H4 (cell line): ENCODE measurements at regions not wholly inside any gene's neighbourhood (a gene's known extent, or its start where the extent isn't known, plus 50 kb on each side); places are given as distances from the start of the nearest gene placed in this dataset.

Experiments used
- DNase-seq: peaks from one replicate; pipeline ENCODE4 v3.0.0-alpha.2; 2015; ENCODE audit warnings: low spot score

- DNase-seq = no peak
These were observed 67.6 kb upstream of the CTSC start for GRCh38 chr11:88404932-88405710.

DNA sequence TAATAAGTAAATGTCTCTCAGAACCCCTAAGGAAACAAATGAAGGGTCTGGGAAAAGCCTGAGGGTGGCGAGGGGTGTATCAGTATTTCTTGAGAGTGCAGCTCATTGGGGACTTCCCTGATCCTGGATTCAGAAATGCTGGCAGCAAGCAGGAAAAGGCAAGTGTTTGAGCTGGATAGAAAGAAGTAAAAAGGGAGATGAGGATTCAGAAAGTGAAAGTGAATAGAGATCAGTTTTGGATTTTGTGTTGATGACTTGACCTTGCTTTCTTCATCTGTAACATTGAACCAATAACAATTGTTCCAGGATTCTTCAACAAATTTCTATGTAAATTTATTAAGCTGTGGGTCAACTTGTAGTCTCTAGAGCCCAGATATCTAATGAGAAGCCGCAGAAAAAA is 66.9 kb upstream of the CTSC start:
- no peak for DNase-seq

- no peak for DNase-seq
These were observed 65.2 kb upstream of the CTSC start for GRCh38 chr11:88402784-88403183.

- peak; percentile 87 for DNase-seq
These were observed 64.7 kb upstream of the CTSC start for GRCh38 chr11:88402192-88402715.

- no peak for DNase-seq
These were observed 61.4 kb upstream of the CTSC start for GRCh38 chr11:88398791-88399570.

DNA sequence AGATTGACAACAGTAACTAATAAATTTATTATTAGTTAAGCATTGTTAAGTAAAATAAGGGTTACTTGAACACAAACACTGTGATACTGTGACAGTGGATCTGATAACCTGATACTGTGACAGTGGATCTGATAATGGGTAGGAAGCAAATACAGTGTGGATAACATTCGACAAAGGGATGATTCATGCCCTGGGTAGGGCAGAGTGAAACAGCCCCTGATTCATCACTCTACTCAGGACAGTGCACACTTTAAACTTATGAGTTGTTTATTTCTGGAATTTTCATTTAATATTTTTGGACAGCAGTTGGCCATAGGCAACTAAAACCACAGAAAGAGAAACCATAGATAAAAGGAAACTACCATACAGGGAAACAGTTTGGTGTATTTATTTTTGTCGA is 60.8 kb upstream of the CTSC start:
- no peak for DNase-seq

DNA sequence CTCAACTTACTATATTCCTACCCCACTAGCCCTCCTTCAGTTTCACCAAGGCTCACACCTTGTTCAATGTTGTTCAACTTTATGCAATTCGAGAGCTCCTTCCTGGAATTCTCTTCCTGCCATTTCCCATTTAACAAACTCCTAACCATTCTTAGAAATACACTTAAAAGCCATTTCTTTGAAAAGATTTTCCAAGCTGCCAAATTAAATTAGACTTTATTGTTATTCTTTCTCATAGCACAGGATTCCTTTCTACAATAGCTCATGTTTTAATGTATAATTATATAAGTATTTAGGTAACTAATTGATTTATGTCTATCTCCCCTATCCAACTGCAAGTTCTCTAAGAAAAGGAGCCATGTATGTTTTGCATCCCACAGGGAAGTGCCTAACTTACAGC is 52.7 kb upstream of the CTSC start:
- DNase-seq = no peak

GRCh38 chr11:88387957-88388356 is 50.4 kb upstream of the CTSC start:
- no peak for DNase-seq
